ENCODE measurements at regions not wholly inside any gene's neighbourhood (a gene's known extent, or its start where the extent isn't known, plus 50 kb on each side); places are given as distances from the start of the nearest gene placed in this dataset.

- H3K36me3 ChIP-seq (ENCODE audit: control insufficient read depth in 1 of 2, insufficient read depth in 2 of 2, low read length in 2 of 2), result no peaks in the 10 kb centered on the region
- BruUV-seq (replicated peaks), result no TSS peak
- RAD21 ChIA-PET (ENCODE audit: low non-redundant PET in 1 of 2, low total read pairs in 2 of 2, uncharacterized antibody in 2 of 2, unreplicated experiment in 2 of 2), result no interaction called here
- no peak overlapping the region for H2AFZ ChIP-seq (ENCODE audit: low read depth, low read length, poor library complexity, severe bottlenecking)
- H4K20me1 ChIP-seq (ENCODE audit: insufficient read depth), result no peaks in the 10 kb centered on the region
- no peak for TF ChIP-seq ELF1 (IDR thresholded peaks at IDR 0.05; ENCODE audit: borderline replicate concordance, low read depth)
- no peak for TF ChIP-seq MAX (IDR thresholded peaks at IDR 0.05)
- TF ChIP-seq SP1 (IDR thresholded peaks at IDR 0.05; ENCODE audit: low read depth), result no peak
- no peak for TF ChIP-seq TCF7L2 (IDR thresholded peaks at IDR 0.05; ENCODE audit: borderline replicate concordance, extremely low read depth, insufficient read depth, insufficient read length)
- TF ChIP-seq ZNF274 (IDR thresholded peaks at IDR 0.05; ENCODE audit: low read depth, low read length), result no peak
- CTCF ChIA-PET, result no interaction called here
- H3K4me2 ChIP-seq (ENCODE audit: low read length), result no peak overlapping the region
- ATAC-seq, result no peak
- peaks cover 0 to 9% of the 10 kb centered on the region in 2 experiments; a peak in 1 of 4 replicates for H3K9me3 ChIP-seq (ENCODE audit: control insufficient read depth in 1 of 2, insufficient read depth in 1 of 2, low read depth in 1 of 2, low read length in 2 of 2)
- POLR2A ChIA-PET, result no interaction called here
- H3K79me2 ChIP-seq (ENCODE audit: insufficient read depth, low read length), result no peaks in the 10 kb centered on the region
- H3K27me3 ChIP-seq (ENCODE audit: insufficient read depth, low read length), result no peaks in the 10 kb centered on the region
- intact Hi-C loops (cut with micrococcal nuclease), result no loop called here
- H3K9me2 ChIP-seq (ENCODE audit: insufficient read depth), result no peaks in the 10 kb centered on the region
- no peak overlapping the region for H3K27ac ChIP-seq (ENCODE audit: low read depth, low read length)
- no peak overlapping the region for H3K9ac ChIP-seq (ENCODE audit: low read length)
- DNase-seq (ENCODE audit: low read depth, low spot score), result no peak
- peaks cover 7 to 15% of the 10 kb centered on the region in 2 experiments for H3K4me1 ChIP-seq (ENCODE audit: control insufficient read depth in 1 of 2, insufficient read depth in 2 of 2, low read length in 2 of 2)
- H3K4me3 ChIP-seq (replicated peaks in 1 of 2; ENCODE audit: low read depth in 1 of 2, low read length in 2 of 2), result no peak overlapping the region
These were observed 114.5 kb downstream of the BOD1 start for GRCh38 chr5:173501922-173502321.

- no peak for ATAC-seq
- H3K4me2 ChIP-seq (ENCODE audit: low read length), result no peak overlapping the region
- no peaks in the 10 kb centered on the region for H3K79me2 ChIP-seq (ENCODE audit: insufficient read depth, low read length)
- H3K9me3 ChIP-seq (ENCODE audit: control insufficient read depth in 1 of 2, insufficient read depth in 1 of 2, low read depth in 1 of 2, low read length in 2 of 2), result peaks cover 0 to 9% of the 10 kb centered on the region in 2 experiments; a peak in 1 of 4 replicates
- H4K20me1 ChIP-seq (ENCODE audit: insufficient read depth), result no peaks in the 10 kb centered on the region
- H2AFZ ChIP-seq (ENCODE audit: low read depth, low read length, poor library complexity, severe bottlenecking), result no peak overlapping the region
- H3K9ac ChIP-seq (ENCODE audit: low read length), result no peak overlapping the region
- ChIA-PET RAD21 (ENCODE audit: low non-redundant PET in 1 of 2, low total read pairs in 2 of 2, uncharacterized antibody in 2 of 2, unreplicated experiment in 2 of 2) (no interaction called here), CTCF (no interaction called here), POLR2A (no interaction called here)
- H3K27me3 ChIP-seq (ENCODE audit: insufficient read depth, low read length), result no peaks in the 10 kb centered on the region
- intact Hi-C loops (cut with micrococcal nuclease), result no loop called here
- TF ChIP-seq EGR1 (IDR thresholded peaks at IDR 0.05; ENCODE audit: low read depth), result no peak
- TF ChIP-seq FOSL1 (IDR thresholded peaks at IDR 0.05; ENCODE audit: low read depth), result no peak
- no peak for TF ChIP-seq YY1 (IDR thresholded peaks at IDR 0.05; ENCODE audit: extremely low read depth, insufficient replicate concordance, low read depth, low read length)
- no peak overlapping the region for H3K27ac ChIP-seq (ENCODE audit: low read depth, low read length)
- H3K36me3 ChIP-seq (ENCODE audit: control insufficient read depth in 1 of 2, insufficient read depth in 2 of 2, low read length in 2 of 2), result no peaks in the 10 kb centered on the region
- DNase-seq (ENCODE audit: low read depth, low spot score), result no peak
- H3K4me1 ChIP-seq (ENCODE audit: control insufficient read depth in 1 of 2, insufficient read depth in 2 of 2, low read length in 2 of 2), result peaks cover 7 to 15% of the 10 kb centered on the region in 2 experiments
- no TSS peak for BruUV-seq (replicated peaks)
- no peak overlapping the region for H3K4me3 ChIP-seq (replicated peaks in 1 of 2; ENCODE audit: low read depth in 1 of 2, low read length in 2 of 2)
- H3K9me2 ChIP-seq (ENCODE audit: insufficient read depth), result no peaks in the 10 kb centered on the region
These were observed 115.2 kb downstream of the BOD1 start for GRCh38 chr5:173501271-173501670.

All from HCT116 (cell line).